Middle frontal gyrus (tissue), 1 donor: ENCODE measurements at regions not wholly inside any gene's neighbourhood (a gene's known extent, or its start where the extent isn't known, plus 50 kb on each side); places are given as distances from the start of the nearest gene placed in this dataset.
A peak's percentile ranks its signal among the peaks of the same experiment; 100 is the strongest.

Experiments used
- DNase-seq: peaks from one replicate; pipeline ENCODE4 v3.0.0-alpha.2; 2015; ENCODE audit warnings: low spot score; ENCODE audit errors: extremely low spot score

DNA sequence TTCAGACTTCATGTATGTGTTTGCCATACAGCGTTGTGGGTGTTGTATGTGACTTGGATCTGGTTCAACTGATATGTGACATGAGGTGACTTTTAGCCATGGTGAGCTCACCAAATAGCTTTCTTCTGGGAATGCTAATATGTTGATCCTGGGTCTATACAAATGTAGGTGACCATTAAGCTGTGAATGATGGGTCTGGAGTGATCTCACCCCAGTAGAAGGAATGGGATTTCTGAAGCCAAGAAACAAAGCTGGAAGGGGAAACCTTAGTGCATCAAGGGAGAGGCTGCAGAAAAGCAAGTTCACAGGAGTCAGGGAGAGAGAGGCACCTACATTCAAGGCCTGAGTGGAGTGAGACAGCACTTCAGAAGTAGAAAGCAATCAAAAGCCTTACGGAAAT is 421.0 kb upstream of the THRB start:
- no peak for DNase-seq

DNA sequence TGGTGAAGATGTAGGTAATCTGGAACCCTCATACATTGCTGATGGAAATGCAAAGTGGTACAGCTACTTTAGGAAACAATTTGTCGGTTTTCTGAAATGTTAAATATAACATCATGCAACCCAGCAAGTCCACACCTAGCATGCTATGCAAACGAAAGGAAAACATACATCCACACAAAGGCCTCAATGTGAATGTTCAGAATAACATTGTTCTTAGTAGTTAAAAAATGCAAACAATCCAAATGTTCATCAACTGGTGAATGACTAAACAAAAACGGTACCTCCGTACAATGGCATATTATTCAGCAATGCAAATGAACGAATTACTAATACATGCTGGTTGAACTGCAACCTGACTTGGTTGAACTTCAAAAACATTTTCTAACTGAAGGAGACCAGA is 423.3 kb upstream of the THRB start:
- DNase-seq: no peak

DNA sequence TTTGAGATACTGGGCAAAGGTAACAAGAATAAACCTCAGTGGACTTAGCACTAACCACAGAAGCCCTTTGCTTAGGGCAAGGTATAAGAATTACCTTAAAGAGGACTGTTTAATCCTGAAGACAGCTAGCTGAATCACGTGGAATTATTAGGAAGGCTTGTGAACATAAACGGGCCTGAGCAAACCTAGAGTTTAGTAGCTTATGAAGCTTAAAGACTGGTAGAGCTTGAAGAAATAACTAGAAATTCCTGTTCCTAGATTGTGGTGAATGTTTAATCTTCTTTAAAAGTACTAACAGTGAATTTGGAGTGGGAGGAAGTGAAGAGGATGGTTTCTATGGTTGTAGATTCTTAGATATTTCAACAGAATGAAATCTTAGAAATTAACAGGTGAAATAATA is 428.9 kb upstream of the THRB start:
- no peak for DNase-seq

DNA sequence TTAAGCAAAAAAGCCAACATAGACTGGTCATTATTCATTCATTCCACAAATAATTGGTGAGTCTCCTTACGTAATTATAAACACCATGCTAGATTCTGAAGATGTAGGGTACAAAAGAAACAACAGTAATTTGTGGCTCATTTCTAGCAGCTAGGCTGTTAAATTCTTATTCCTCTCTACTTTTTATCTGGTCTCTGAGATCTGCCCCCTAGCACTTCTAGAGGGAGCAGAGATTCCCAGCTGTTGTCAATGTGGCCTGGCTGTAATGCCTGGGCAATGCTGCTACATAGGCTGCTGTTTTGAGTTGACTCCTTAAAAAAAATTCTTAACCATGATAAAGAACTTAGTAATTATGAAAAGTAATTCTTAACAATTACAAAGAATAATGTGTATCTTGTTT is 434.9 kb upstream of the THRB start:
- no peak for DNase-seq

DNA sequence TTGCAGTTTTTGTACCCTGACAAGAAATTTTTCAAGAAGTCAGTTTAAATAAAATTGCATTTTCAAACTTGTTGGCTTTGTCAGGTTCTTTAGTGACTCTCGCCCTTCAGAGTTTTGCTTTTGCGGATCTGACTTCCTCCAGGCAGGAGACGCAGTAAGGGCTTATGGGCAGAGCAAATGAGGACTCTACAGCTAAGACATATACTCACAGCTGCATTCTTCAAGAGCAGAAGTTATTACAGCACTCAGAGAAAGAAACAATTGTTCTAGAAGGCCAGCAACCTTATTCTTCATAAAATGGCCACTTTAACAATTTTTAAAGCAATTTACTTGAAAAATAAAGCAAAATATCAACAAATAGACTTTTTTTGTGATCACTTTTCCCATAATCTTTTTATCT is 438.8 kb upstream of the THRB start:
- no peak for DNase-seq

DNA sequence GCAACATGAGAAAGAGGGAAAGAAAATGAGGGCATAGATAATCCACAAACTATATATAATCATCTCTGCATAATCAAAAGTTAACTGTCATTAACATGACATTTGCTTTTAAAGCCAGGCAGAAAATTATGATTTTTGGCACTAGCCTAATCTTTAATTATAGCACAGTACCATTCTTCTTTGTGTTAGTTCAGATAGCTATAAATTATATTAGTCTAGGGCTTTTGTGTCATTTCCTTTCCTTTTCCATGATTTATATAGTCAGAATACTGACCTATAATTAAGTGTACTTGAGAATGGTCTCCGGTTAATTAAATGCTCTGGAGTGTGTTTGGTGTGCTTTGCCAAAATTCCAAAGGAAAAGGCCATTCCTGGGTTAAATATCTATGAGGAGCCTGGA is 441.9 kb upstream of the THRB start:
- DNase-seq: no peak

DNA sequence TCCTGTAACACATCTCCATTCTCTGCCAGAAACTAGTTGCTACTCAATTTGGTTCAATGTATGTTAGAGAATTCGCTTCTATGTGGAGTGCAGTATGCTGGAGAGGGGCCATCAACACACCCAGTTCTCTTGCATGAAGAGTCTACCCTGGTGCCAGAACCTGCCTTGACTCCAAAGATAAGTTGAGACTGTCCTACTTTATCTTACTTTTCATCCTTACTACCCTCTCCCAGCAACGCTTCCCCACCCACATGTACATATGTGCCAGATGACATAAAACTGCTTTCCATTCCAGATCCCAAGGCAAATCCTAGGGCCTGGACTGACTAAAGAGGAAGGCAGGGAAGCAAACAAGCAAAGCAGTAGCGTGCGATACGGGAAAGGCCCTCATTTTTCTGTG is 442.6 kb upstream of the THRB start:
- DNase-seq: peak; percentile 20

DNA sequence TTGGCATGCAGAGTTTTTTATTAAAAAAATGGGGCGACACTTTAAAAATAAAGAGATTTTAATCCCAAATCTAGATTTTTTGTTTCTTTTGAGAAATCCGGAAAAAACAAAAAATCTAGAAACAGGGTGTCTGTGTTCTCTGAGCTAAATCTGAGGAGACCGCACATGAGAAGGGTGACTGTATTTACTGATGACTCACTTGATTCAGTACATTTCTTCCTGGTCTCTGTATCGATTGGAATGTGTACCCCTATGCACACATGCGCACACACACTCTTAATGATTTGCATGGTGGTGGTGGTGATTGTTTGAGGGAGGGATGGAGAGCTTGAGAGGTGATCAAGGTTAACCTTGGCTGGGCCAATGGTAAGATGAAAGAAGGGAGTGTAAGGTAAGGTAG is 443.1 kb upstream of the THRB start:
- no peak for DNase-seq

DNA sequence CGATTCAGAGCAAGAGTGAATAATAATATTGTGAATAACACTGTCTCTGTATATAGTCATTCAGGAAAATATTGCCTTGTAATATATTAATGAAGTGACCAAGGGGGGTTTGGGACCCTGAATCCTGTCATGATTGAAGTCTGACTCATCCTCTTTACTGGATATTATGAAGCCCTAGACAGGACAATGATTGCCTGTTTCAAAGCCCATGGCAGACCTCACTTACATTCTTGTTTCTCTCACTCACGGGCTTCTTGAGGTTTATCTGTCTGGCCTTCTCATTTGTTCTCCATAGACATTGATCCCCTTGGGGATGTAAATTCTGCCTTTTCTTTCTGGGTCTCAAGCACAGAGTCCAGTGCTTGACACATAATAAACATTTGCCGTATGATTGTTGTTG is 449.3 kb upstream of the THRB start:
- no peak for DNase-seq

DNA sequence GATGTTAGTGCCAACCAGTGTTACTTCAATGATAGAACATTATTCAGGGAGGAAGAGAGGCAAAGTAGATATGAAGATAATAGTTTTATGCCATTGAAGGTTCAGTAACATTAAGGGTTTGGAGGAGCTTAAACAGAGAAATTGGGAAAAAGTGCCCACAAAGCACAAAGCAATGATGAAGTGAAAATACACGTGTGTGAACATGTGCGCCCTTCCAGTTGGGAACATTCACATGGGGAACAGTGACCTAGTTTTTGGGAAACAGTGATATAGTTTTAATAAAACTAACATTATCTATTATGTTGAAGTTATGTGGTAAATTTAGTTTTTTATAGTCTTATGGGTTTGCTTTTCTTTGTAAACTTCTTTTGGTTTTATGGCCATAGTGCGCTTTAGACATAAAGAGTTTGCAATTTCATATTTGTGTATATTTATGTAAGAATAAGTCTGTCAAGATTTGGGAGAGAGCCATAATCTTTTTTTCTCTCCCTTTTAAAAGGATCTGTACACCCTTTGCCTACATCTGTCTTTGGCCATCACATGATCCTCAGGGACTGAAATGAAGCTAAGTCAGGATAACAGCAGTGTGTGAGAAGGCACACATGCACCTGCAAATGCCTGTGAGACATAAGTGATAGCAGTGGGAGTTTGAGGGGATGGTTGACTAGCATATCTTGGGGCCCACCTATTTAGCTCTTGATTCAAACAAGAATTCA is 450.3 kb upstream of the THRB start:
- DNase-seq: no peak

DNA sequence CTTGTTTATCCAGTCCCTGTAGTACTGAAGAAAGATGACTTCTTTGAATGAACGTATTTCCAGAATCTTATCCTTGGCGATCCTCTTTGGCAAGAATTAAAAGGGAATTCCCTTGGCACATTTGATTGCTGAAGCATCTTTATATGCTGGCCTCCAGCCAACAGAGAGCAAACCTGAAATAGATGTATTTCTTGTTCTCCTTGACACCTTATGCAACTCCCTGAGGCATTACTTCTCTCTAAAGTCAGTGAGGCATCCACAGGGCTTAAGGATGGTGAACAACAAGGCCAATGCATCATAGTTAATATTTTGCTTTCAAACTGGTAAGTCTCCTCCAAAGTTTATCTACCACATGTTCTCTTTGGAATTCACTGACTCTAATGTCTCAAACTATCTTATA is 450.9 kb upstream of the THRB start:
- no peak for DNase-seq

DNA sequence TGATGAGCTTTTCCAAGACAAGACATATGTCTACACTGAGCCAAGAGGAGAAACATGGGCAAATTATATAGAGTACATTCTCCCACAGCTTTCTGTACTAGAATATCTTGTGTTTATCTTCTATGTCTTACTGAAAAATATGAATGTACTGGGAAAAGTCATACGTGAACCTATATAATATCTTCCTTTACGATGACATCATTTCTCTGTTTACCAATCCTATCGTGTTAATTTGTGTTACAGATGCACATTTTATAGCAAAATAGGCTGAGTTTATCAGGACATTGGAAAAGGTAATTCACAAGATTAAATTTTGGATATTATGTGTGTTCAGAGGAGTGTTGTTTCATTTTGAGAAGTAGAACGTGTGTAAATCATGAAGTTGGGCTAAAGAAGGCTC is 452.5 kb upstream of the THRB start:
- DNase-seq: no peak

DNA sequence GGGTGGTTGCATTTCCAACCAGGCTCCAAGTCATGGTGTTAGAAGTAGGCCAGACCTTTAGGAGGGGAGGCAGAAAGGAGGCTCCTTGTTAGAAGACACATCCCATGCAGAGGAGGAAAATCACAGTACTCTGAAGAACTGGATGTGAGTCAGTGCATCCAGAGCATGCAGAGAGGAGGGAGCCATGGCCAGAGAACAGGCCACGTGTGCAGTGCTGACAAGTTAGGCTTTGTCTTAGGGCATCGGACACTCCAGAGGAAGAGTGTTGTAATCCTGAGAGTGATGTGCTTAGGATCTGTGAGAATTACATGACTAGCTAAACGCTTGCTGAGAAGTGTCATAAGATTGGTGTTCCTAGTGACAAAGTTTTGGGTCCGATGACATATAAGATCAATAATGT is 456.5 kb upstream of the THRB start:
- no peak for DNase-seq

DNA sequence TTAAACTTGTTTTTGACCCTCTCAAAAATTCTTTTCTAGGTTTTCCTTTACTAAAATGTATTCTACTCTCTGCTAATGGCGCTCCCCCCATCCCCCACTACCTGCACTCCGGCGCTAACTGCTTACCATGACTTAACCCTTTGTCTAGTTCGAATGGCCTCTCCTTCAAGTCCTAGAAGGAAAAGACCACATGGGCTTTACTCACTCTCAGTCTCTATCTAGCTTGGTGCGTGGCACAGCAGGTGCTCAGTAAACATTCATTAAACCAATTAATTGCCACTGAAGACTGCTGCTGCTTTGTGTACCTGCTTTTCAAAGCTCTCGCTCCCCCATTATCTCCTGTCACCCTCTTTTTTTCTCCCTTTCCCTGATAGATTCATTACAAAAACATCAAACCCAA is 457.7 kb upstream of the THRB start:
- no peak for DNase-seq

DNA sequence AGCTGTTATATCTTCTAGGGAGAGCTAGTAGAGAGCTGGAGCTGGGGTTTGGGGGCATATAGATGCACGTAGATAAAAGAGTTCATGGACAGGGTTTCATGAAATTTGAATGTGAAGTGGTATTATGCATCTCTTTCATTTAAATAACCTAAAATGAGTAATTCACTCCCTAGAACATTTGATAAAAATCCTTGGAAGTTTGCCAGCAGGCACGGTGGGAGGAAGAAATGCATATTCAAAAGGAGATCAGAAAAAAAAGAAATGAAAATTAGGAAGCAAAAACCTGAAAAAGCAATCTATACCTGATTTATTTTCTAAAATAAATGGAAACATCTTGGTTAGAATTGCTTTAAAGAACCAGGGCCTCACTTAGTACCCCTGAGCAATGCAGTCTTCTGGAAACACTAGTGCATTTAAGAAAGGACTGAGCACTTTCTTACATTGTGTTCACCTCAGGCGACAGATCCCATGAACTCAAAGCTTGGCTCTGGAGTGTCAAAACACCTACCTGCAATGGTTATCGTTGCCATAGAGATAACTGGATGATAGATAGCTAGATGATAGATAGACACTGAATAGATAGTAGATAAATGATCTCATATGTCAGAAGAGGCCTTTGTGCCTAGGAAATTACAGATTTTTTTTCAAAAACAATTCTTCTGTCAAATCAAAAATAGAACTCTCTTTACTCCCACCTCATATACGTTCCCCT is 458.6 kb upstream of the THRB start:
- no peak for DNase-seq

DNA sequence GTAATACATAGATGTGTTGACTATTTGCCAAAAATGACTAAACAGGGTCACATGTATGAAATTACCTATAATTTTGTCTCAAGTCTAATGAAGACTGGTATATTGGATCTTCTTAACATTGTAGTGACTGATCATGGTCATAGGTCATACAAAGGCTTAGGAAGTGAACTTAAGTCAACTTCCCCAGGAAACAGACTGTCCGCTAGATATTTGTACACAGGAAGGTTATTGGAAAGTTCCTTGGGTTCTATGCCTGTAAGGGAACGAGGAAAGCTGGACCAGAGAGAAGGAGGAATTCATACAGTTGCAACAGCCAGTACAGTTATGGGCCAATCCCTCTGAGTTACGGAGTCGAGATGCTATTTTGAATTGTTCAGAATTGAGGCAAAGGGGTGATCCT is 462.0 kb upstream of the THRB start:
- DNase-seq: no peak

DNA sequence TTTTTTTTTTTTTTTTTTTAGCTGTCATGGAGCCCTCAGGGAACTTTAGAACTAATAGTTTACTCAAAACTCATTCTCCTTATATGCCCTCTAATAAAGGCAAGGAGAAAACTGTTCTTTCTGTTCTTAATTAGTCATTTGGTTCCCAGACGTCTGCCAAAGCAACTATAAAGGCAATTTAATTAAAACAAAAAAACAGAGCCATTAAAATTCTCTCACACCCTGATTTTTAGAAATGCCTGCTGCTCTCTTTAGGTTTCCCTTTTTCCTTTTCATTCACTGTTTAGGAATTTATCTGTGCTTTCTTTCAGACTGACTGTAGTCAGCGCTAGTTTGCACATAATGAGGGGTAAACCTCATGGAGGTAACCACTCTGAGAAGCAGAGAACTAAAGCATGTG is 463.6 kb upstream of the THRB start:
- DNase-seq: no peak

DNA sequence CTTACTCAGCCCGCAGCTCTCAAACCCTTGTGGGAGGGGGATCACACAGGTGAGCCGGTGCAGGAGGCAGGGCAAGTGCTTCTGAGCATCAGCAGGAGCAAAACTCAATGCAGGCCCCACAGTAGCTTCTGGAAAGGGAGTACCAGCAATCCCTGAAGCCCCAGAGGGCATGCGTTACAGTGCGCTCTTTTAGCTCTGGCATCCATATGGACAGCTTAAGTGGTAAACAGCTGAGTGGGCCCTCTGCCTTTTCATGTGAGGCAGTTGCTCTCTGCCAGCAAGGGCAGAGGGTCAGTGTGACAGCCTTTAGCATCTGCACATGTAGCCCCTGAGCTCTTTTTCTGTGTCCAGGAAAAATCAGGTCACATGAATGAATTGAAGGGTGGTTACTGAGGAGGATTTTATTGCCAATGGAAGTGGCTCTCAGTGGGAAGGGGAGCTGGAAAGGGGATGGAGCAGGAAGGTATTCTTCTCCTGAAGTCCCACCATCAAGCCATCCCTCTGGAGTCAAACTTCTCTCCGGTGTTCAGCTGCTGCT is 464.3 kb upstream of the THRB start:
- no peak for DNase-seq

DNA sequence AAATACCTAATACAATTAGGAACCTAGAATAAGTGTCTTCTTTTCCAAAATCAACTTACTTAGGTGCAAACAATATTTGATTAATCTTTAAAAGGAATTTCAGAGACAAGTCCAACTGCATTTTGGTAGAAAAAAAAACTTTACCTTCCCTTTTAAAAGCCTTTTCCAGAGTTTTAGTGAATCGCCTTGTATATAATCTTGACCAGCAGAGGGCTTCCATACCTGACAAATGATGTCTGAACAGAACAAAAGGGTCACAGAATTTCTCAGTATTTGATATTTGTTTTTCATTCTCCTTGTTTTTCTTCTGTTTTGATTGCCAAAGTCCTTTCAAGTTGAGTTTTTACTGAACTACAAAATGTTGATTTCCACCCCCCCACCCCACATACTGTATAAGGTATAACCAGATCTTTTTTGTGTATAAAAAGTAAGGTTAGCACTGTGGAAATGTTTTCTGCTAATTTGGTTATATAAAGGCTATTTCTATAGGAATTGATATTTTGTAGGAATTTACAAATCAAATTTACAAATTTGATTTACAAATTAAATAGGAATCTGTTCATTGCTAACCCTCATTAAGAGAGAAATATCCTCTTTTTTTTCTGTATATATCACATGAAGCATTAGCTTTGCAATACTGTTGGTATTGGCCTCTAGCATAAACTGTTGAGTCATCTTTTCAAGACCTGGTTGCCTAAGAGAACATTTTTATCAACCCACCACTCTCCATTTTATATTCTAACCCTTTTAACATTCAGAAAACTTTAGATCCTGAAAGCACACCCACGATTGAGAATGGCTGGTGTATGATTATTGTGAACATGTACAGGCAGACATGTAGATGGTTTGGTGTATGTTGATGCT is 464.1 kb upstream of the RARB start:
- peak; percentile 16 for DNase-seq

DNA sequence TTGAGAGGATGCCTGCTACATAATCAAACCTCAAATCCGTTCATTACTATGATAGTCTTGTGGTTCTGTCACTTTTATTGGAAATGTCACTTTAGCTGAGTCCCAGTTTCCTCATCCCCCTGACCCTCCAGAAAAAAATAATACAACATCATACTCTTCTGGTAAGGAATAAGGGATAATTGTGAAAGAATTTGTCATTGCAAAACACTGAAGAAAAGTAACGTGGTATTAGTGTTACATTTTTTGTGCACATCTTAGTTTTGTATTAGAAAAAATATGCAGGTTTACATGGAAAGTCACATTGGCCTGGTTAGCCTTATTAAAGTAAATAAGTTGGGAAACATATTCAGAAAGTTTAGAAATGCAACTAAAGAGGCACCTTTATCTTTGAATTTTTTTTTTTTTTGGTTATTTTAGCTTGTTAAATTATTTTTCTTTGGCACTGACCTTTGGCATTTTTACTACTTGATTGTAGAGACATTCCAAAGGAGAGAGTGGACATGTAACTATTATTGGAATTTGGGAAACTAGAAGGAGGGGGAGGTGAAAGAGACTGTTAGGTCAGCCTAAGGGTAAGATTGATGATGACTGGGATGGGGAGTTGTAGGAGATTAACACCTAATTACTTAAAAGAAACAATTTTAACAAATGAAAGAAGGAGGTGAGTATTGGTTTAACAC is 462.2 kb upstream of the RARB start:
- no peak for DNase-seq

DNA sequence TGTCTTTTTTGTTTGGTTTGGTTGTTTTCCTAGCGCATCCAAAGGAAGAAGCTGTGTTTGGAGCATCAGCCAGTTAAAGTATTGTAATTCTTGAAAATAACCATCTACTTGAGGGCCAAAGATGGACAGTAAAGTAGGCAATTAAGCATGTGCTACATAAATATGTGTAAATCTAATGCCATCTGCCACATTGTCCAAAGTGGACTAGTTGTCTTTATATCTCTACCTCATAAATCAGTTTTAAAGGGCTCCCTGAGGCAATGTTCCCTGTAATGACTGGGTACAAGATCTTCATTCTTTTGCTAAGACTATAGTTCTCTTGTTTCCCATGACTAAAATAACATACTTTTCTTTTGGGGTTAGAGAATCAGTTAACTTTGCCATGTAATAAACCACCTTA is 460.0 kb upstream of the RARB start:
- no peak for DNase-seq

DNA sequence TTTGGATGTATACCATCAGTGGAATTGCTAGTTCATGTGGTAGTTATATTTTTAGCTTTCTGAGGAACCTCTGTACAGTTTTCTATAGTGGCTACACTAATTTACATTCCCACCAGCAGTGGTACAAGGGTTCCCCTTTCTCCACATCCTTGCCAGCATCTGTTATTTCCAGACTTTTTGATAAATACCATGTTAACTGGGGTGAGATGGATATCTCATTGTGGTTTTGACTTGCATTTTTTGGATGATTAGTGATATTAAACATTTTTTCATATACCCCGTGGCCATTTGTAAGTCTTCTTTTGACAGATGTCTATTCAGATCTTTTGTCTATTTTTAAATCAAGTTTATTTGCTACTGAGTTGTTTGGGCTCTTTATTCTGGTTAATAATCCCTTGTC is 455.6 kb upstream of the RARB start:
- no peak for DNase-seq
